ENCODE measurements at regions not wholly inside any gene's neighbourhood (a gene's known extent, or its start where the extent isn't known, plus 50 kb on each side); places are given as distances from the start of the nearest gene placed in this dataset.

DNA sequence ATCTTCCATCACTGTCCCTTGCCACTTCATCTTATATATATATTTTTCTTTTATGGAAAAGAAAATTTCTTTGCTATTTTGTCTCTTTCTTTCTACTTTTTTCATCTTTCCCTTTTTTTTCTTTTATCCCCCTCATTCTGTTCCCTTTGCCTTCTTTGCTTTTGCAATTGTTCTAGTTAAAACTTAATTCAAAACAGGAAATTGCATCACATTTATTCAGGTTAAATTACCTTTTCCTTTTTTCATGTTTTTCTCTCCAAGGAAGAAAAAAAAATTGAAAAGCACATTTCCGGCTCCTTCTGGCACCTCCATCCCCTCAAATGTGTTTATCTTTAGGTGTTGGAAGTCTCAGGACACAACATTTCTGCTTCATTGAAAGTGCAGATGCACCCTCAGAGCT lies 176.9 kb downstream of the FGF1 start:
- no peak for DNase-seq
- no peak for TF ChIP-seq EZH2 (IDR thresholded peaks at IDR 0.05; ENCODE audit: borderline replicate concordance, low read depth, low read length, severe bottlenecking)
- TF ChIP-seq, protein P1, sequence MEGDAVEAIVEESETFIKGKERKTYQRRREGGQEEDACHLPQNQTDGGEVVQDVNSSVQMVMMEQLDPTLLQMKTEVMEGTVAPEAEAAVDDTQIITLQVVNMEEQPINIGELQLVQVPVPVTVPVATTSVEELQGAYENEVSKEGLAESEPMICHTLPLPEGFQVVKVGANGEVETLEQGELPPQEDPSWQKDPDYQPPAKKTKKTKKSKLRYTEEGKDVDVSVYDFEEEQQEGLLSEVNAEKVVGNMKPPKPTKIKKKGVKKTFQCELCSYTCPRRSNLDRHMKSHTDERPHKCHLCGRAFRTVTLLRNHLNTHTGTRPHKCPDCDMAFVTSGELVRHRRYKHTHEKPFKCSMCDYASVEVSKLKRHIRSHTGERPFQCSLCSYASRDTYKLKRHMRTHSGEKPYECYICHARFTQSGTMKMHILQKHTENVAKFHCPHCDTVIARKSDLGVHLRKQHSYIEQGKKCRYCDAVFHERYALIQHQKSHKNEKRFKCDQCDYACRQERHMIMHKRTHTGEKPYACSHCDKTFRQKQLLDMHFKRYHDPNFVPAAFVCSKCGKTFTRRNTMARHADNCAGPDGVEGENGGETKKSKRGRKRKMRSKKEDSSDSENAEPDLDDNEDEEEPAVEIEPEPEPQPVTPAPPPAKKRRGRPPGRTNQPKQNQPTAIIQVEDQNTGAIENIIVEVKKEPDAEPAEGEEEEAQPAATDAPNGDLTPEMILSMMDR (IDR thresholded peaks at IDR 0.05; ENCODE audit: borderline replicate concordance, extremely low read depth, low read length, poor library complexity, severe bottlenecking) = no peak
- Histone ChIP-seq H2AFZ (ENCODE audit: low read depth, low read length) (no peak overlapping the region), H3K79me2 (ENCODE audit: insufficient read depth, low read length) (no peaks in the 10 kb centered on the region), H3K36me3 (ENCODE audit: insufficient read depth, low read length) (no peaks in the 10 kb centered on the region), H3K4me3 (ENCODE audit: low read depth in 1 of 2, low read length in 2 of 2) (no peak overlapping the region), H3K4me2 (ENCODE audit: insufficient read depth, low read length) (no peak overlapping the region), H4K20me1 (ENCODE audit: insufficient read depth, low read length) (no peaks in the 10 kb centered on the region), H3K9ac (ENCODE audit: low read depth, low read length) (no peak overlapping the region), H3K9me3 (ENCODE audit: insufficient read depth, low read length, severe bottlenecking) (no peaks in the 10 kb centered on the region), H3K27ac (ENCODE audit: low read length) (no peak overlapping the region), H3K4me1 (ENCODE audit: insufficient read depth, low read length) (peaks cover 11% of the 10 kb centered on the region), H3K27me3 (ENCODE audit: insufficient read depth, low read length, poor library complexity) (no peaks in the 10 kb centered on the region)
- no peak for ATAC-seq (ENCODE audit: insufficient read depth, low read depth)

DNA sequence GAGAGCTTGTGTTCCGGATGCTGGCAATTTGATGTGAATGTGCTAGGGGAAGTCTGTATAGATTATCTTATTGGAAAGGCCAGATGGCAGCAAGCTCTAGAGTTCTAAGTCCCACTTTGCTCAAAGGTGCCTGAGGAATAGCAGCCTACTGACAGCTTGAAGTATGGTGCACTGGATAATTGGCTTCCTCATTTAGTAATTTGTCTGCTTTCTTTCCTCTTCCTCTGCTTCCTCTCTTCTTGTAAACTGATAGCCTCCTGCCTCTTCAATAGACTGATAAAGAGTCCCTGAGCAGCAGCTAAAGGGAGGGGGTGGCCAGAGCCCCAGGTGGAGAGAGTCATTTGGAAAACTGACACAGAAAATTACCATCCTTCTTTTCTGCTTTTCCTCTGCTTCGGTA lies 177.3 kb downstream of the FGF1 start:
- H3K27ac ChIP-seq (ENCODE audit: low read length) = no peak overlapping the region
- no peak for DNase-seq
- TF ChIP-seq, protein P1 (IDR thresholded peaks at IDR 0.05; ENCODE audit: borderline replicate concordance, extremely low read depth, low read length, poor library complexity, severe bottlenecking) = no peak
- TF ChIP-seq EZH2 (IDR thresholded peaks at IDR 0.05; ENCODE audit: borderline replicate concordance, low read depth, low read length, severe bottlenecking) = no peak

DNA sequence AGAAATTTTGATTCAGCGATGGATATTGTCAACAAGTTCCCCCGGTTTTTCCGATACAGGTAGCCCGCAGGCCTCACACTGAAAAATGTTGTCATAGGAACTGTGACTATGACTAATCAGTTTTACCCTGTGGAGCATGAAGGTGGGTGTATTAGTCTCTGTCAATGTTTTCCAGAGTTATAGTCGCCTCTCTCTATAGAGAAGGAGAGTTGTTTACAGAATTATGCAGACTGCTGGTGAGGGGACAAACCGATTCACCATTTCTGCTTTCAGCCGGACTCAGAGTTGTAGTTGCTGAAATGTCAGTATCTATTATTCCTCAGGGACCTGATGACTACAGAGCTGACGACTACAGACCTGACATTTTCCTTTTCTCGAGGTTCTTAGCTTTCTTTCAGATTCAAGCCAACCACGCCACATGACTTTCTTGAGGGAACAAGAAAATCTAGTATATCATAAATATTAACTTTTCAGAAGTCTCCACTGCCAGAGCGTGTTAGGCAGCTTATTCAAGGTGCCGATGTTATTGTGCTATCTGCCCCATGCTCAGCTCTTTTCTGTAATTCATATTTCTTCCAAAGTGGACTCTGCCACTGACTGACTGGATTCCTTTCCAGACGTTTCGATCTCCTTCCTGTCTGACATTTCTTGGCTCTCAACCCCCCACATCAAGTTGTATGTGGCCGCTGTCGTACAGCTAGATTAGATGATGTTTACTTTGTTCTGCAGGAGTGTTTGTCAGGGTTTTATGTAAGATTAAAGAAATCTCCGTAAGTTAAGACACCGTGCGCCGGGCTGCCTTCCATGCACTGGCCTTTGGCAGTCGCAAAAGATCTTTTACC lies 178.1 kb downstream of the FGF1 start:
- peaks cover 11% of the 10 kb centered on the region for H3K4me1 ChIP-seq (ENCODE audit: insufficient read depth, low read length)
- ATAC-seq (ENCODE audit: insufficient read depth, low read depth) (no peak), DNase-seq (no peak)
- H3K4me2 ChIP-seq (ENCODE audit: insufficient read depth, low read length) = no peak overlapping the region
- H3K9ac ChIP-seq (ENCODE audit: low read depth, low read length) = no peak overlapping the region
- H3K4me3 ChIP-seq (ENCODE audit: low read depth in 1 of 2, low read length in 2 of 2) = no peak overlapping the region
- H3K27ac ChIP-seq (ENCODE audit: low read length) = no peak overlapping the region
- TF ChIP-seq EZH2 (IDR thresholded peaks at IDR 0.05; ENCODE audit: borderline replicate concordance, low read depth, low read length, severe bottlenecking) = no peak
- TF ChIP-seq, protein P1 (IDR thresholded peaks at IDR 0.05; ENCODE audit: borderline replicate concordance, extremely low read depth, low read length, poor library complexity, severe bottlenecking) = no peak
- no peaks in the 10 kb centered on the region for H3K36me3 ChIP-seq (ENCODE audit: insufficient read depth, low read length)
- no peaks in the 10 kb centered on the region for H3K27me3 ChIP-seq (ENCODE audit: insufficient read depth, low read length, poor library complexity)
- no peaks in the 10 kb centered on the region for H3K79me2 ChIP-seq (ENCODE audit: insufficient read depth, low read length)
- no peaks in the 10 kb centered on the region for H4K20me1 ChIP-seq (ENCODE audit: insufficient read depth, low read length)
- H3K9me3 ChIP-seq (ENCODE audit: insufficient read depth, low read length, severe bottlenecking) = no peaks in the 10 kb centered on the region
- no peak overlapping the region for H2AFZ ChIP-seq (ENCODE audit: low read depth, low read length)

More for the DNA sequence above, 177.3 kb downstream of the FGF1 start:
- Histone ChIP-seq H3K9me3 (ENCODE audit: insufficient read depth, low read length, severe bottlenecking) (no peaks in the 10 kb centered on the region), H4K20me1 (ENCODE audit: insufficient read depth, low read length) (no peaks in the 10 kb centered on the region), H3K9ac (ENCODE audit: low read depth, low read length) (no peak overlapping the region), H2AFZ (ENCODE audit: low read depth, low read length) (no peak overlapping the region), H3K4me1 (ENCODE audit: insufficient read depth, low read length) (peaks cover 11% of the 10 kb centered on the region), H3K4me2 (ENCODE audit: insufficient read depth, low read length) (no peak overlapping the region), H3K79me2 (ENCODE audit: insufficient read depth, low read length) (no peaks in the 10 kb centered on the region), H3K27me3 (ENCODE audit: insufficient read depth, low read length, poor library complexity) (no peaks in the 10 kb centered on the region), H3K4me3 (ENCODE audit: low read depth in 1 of 2, low read length in 2 of 2) (no peak overlapping the region), H3K36me3 (ENCODE audit: insufficient read depth, low read length) (no peaks in the 10 kb centered on the region)
- ATAC-seq (ENCODE audit: insufficient read depth, low read depth) = no peak
